ENCODE measurements at regions not wholly inside any gene's neighbourhood (a gene's known extent, or its start where the extent isn't known, plus 50 kb on each side); places are given as distances from the start of the nearest gene placed in this dataset.

- no peak for DNase-seq (ENCODE audit: low spot score)
- TF ChIP-seq CTCF (IDR thresholded peaks at IDR 0.05): no peak
- ATAC-seq (ENCODE audit: low FRiP score): no peak
Observed at GRCh38 chr21:22582026-22582425, 1583.8 kb downstream of the NCAM2 start.

GRCh38 chr21:22584308-22584707 is 1586.1 kb downstream of the NCAM2 start:
- no peak for TF ChIP-seq CTCF (IDR thresholded peaks at IDR 0.05)
- ATAC-seq (ENCODE audit: low FRiP score) (no peak), DNase-seq (ENCODE audit: low spot score) (no peak)

GRCh38 chr21:22585558-22585957 is 1587.3 kb downstream of the NCAM2 start:
- ATAC-seq (ENCODE audit: low FRiP score): no peak

GRCh38 chr21:22597660-22598255 is 1599.5 kb downstream of the NCAM2 start:
- no peak for DNase-seq (ENCODE audit: low spot score)
- ATAC-seq (ENCODE audit: low FRiP score): no peak
- TF ChIP-seq CTCF (IDR thresholded peaks at IDR 0.05): no peak

More at GRCh38 chr21:22585558-22585957, 1587.3 kb downstream of the NCAM2 start:
- no peak for TF ChIP-seq CTCF (IDR thresholded peaks at IDR 0.05)
- DNase-seq (ENCODE audit: low spot score): no peak

- no peak for TF ChIP-seq CTCF (IDR thresholded peaks at IDR 0.05)
- DNase-seq (ENCODE audit: low spot score) (no peak), ATAC-seq (ENCODE audit: low FRiP score) (no peak)
Observed at GRCh38 chr21:22609802-22610201, 1611.6 kb downstream of the NCAM2 start.

GRCh38 chr21:22627911-22628310 is 1629.7 kb downstream of the NCAM2 start:
- no peak for ATAC-seq (ENCODE audit: low FRiP score)
- no peak for TF ChIP-seq CTCF (IDR thresholded peaks at IDR 0.05)
- DNase-seq (ENCODE audit: low spot score): no peak

GRCh38 chr21:22630953-22631465 is 1632.8 kb downstream of the NCAM2 start:
- DNase-seq (ENCODE audit: low spot score) (no peak), ATAC-seq (ENCODE audit: low FRiP score) (no peak)
- no peak for TF ChIP-seq CTCF (IDR thresholded peaks at IDR 0.05)
